BLaER1 (cell line): ENCODE measurements at regions not wholly inside any gene's neighbourhood (a gene's known extent, or its start where the extent isn't known, plus 50 kb on each side); places are given as distances from the start of the nearest gene placed in this dataset.

Source experiments
- H3K27ac ChIP-seq: shearing (Covaris generic); formaldehyde crosslinking; 2 replicates; pipeline ENCODE4 v1.8.1; 2022
- H3K27me3 ChIP-seq: shearing (Covaris generic); formaldehyde crosslinking; 2 replicates; pipeline ENCODE4 v1.8.1; 2022
- H3K36me3 ChIP-seq: shearing (Covaris generic); formaldehyde crosslinking; 2 replicates; pipeline ENCODE4 v1.8.1; 2022
- H3K4me1 ChIP-seq: shearing (Covaris generic); formaldehyde crosslinking; 2 replicates; pipeline ENCODE4 v1.8.1; 2022
- H3K4me2 ChIP-seq: shearing (Covaris generic); formaldehyde crosslinking; 2 replicates; pipeline ENCODE4 v1.8.1; 2022
- H3K4me3 ChIP-seq: shearing (Covaris generic); formaldehyde crosslinking; 2 replicates; pipeline ENCODE4 v1.8.1; 2022
- H3K9ac ChIP-seq: shearing (Covaris generic); formaldehyde crosslinking; 2 replicates; pipeline ENCODE4 v1.8.1; 2022
- H3K9me3 ChIP-seq: shearing (Covaris generic); formaldehyde crosslinking; 2 replicates; pipeline ENCODE4 v1.8.1; 2022
- H4K20me1 ChIP-seq: shearing (Covaris generic); formaldehyde crosslinking; 2 replicates; pipeline ENCODE4 v1.8.1; 2022
- Cebpa-rat ChIP-seq: shearing (Covaris generic); IDR thresholded peaks from 2 replicates; pipeline ENCODE4 v1.8.1; 2022

- Histone ChIP-seq H3K36me3 (no peaks in the 10 kb centered on the region), H3K27me3 (no peaks in the 10 kb centered on the region), H3K4me1 (no peaks in the 10 kb centered on the region), H4K20me1 (no peaks in the 10 kb centered on the region), H3K9me3 (no peaks in the 10 kb centered on the region), H3K4me3 (no peak overlapping the region), H3K27ac (no peak overlapping the region), H3K9ac (no peak overlapping the region), H3K4me2 (no peak overlapping the region)
- no peak for TF ChIP-seq Cebpa-rat
Measured at GRCh38 chr6:140844167-140844566, 1288.6 kb upstream of the GJE1 start.

DNA sequence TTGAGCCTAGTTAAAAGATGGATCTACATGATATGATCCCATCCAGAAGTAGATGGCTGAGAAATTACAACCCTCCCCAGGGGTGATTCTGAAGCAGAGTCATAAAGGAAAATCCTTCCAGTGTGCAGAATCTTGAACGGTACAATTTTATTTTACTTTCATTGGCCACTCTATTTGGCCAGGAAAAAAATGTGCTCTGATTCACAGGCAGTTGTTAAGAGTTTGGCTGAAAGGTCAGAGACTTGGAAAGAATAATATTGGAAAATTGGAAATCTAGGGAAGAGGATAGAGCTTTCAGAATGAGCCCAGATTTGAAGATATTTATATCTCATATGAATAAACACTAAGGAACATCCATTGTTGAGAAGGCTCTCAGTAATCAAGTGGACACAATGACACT lies 1299.3 kb upstream of the GJE1 start:
- Histone ChIP-seq H3K9me3 (no peaks in the 10 kb centered on the region), H3K27ac (no peak overlapping the region), H3K9ac (no peak overlapping the region), H3K4me2 (no peak overlapping the region), H3K4me3 (no peak overlapping the region), H3K4me1 (no peaks in the 10 kb centered on the region), H4K20me1 (no peaks in the 10 kb centered on the region), H3K27me3 (no peaks in the 10 kb centered on the region), H3K36me3 (no peaks in the 10 kb centered on the region)
- no peak for TF ChIP-seq Cebpa-rat

DNA sequence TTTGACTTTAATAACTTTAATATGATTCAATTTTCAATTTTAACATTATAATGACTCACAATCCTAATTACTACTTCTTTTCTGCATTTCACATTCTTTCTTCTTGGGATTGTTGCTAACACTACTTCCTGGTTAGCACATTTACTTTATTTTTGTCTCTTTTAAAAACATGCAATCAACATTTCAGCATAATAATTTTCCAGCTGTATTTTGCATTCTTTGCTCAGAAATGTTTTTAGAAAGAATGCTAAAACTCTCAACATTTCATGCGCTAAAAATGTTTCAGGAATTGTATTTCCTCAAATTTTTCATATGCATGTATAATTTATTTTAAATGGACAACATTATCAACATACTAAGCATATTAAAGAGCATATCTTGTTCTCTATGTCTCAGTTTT lies 1302.1 kb upstream of the GJE1 start:
- Histone ChIP-seq H3K4me2 (no peak overlapping the region), H3K27me3 (no peaks in the 10 kb centered on the region), H3K27ac (no peak overlapping the region), H4K20me1 (no peaks in the 10 kb centered on the region), H3K36me3 (no peaks in the 10 kb centered on the region), H3K9me3 (no peaks in the 10 kb centered on the region), H3K4me3 (no peak overlapping the region), H3K9ac (no peak overlapping the region), H3K4me1 (no peaks in the 10 kb centered on the region)
- TF ChIP-seq Cebpa-rat, result no peak

GRCh38 chr6:140828856-140829255 lies 1303.9 kb upstream of the GJE1 start:
- H3K36me3 ChIP-seq, result no peaks in the 10 kb centered on the region
- TF ChIP-seq Cebpa-rat, result no peak
- H4K20me1 ChIP-seq, result no peaks in the 10 kb centered on the region
- H3K9ac ChIP-seq, result no peak overlapping the region
- no peaks in the 10 kb centered on the region for H3K9me3 ChIP-seq
- H3K27ac ChIP-seq, result no peak overlapping the region
- no peak overlapping the region for H3K4me3 ChIP-seq
- no peaks in the 10 kb centered on the region for H3K27me3 ChIP-seq
- H3K4me1 ChIP-seq, result no peaks in the 10 kb centered on the region
- no peak overlapping the region for H3K4me2 ChIP-seq

DNA sequence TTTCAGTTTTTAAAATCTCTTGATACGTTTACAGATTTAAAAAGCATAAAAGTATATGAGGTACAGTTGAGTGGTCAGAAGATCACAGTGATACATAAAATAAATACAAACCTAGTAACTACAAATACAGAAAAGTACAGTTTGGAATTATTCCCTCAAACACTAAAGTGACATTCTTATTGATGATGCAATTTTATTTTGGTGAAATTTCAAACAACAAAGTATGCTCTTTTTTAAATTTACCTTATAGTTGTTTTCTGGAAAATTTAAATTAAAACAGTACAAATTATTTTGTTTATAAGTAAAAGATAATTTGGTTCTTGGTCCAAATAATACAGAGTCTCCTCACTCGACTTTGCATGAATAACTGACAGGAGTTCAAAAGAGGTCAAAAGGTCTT lies 1305.1 kb upstream of the GJE1 start:
- no peak overlapping the region for H3K9ac ChIP-seq
- no peaks in the 10 kb centered on the region for H3K36me3 ChIP-seq
- H3K9me3 ChIP-seq, result no peaks in the 10 kb centered on the region
- no peak for TF ChIP-seq Cebpa-rat
- H3K27me3 ChIP-seq, result no peaks in the 10 kb centered on the region
- no peak overlapping the region for H3K27ac ChIP-seq
- no peak overlapping the region for H3K4me2 ChIP-seq
- H4K20me1 ChIP-seq, result no peaks in the 10 kb centered on the region
- no peaks in the 10 kb centered on the region for H3K4me1 ChIP-seq
- no peak overlapping the region for H3K4me3 ChIP-seq

DNA sequence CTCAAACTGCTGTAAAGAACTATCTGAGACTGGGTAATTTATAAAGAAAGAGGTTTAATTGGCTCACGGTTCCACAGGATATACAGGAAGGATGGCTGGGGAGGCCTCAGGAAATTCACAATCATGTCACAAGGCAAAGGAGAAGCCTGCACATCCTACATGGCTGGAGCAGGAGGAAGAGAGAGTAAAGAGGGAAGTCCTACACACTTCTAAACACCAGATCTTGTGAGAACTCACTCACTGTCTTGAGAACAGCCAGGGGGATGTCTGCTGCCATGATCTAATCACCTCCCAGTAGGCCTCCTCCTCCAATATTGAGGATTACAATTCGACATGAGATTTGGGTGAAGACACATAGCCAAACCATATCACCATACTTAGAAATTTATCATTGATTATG lies 1307.0 kb upstream of the GJE1 start:
- no peak overlapping the region for H3K4me3 ChIP-seq
- H4K20me1 ChIP-seq, result no peaks in the 10 kb centered on the region
- H3K4me2 ChIP-seq, result no peak overlapping the region
- no peaks in the 10 kb centered on the region for H3K4me1 ChIP-seq
- no peak overlapping the region for H3K27ac ChIP-seq
- H3K27me3 ChIP-seq, result no peaks in the 10 kb centered on the region
- H3K9ac ChIP-seq, result no peak overlapping the region
- H3K36me3 ChIP-seq, result no peaks in the 10 kb centered on the region
- TF ChIP-seq Cebpa-rat, result no peak
- no peaks in the 10 kb centered on the region for H3K9me3 ChIP-seq

- no peak overlapping the region for H3K27ac ChIP-seq
Measured at GRCh38 chr6:140824595-140824994, 1308.1 kb upstream of the GJE1 start.

GRCh38 chr6:140821196-140821595 lies 1311.5 kb upstream of the GJE1 start:
- Histone ChIP-seq H3K4me1 (no peaks in the 10 kb centered on the region), H3K4me3 (no peak overlapping the region), H4K20me1 (no peaks in the 10 kb centered on the region), H3K9ac (no peak overlapping the region), H3K27ac (no peak overlapping the region), H3K4me2 (no peak overlapping the region), H3K27me3 (no peaks in the 10 kb centered on the region), H3K36me3 (no peaks in the 10 kb centered on the region), H3K9me3 (no peaks in the 10 kb centered on the region)
- TF ChIP-seq Cebpa-rat, result no peak

More at GRCh38 chr6:140824595-140824994, 1308.1 kb upstream of the GJE1 start:
- H3K9ac ChIP-seq, result no peak overlapping the region
- H3K9me3 ChIP-seq, result no peaks in the 10 kb centered on the region
- H3K4me2 ChIP-seq, result no peak overlapping the region
- no peaks in the 10 kb centered on the region for H3K36me3 ChIP-seq
- no peaks in the 10 kb centered on the region for H3K27me3 ChIP-seq
- no peak overlapping the region for H3K4me3 ChIP-seq
- H4K20me1 ChIP-seq, result no peaks in the 10 kb centered on the region
- no peaks in the 10 kb centered on the region for H3K4me1 ChIP-seq
- TF ChIP-seq Cebpa-rat, result no peak

DNA sequence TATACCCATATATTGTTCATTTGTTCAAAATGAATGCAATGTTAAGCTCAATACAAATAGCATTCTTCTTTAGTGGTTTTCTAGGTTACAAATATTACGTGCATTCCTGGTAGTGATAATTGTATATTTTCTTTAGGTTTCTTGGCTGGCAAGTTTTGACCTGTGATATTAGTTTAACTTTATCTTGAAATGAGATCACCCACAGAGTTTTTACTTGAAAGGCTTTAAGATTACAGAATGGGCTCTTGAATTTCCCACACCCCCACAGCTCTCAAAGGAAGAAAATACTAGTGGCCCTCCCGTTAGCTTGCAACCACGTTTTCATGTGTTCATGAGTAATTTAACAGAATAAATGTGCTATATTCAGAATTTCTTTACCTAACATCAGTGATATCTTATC lies 1315.5 kb upstream of the GJE1 start:
- Histone ChIP-seq H3K4me2 (no peak overlapping the region), H4K20me1 (no peaks in the 10 kb centered on the region), H3K4me3 (no peak overlapping the region), H3K36me3 (no peaks in the 10 kb centered on the region), H3K27ac (no peak overlapping the region), H3K4me1 (no peaks in the 10 kb centered on the region), H3K9me3 (no peaks in the 10 kb centered on the region), H3K9ac (no peak overlapping the region), H3K27me3 (no peaks in the 10 kb centered on the region)
- no peak for TF ChIP-seq Cebpa-rat

GRCh38 chr6:140816681-140817080 lies 1316.0 kb upstream of the GJE1 start:
- Histone ChIP-seq H3K9ac (no peak overlapping the region), H4K20me1 (no peaks in the 10 kb centered on the region), H3K4me1 (no peaks in the 10 kb centered on the region), H3K27ac (no peak overlapping the region), H3K36me3 (no peaks in the 10 kb centered on the region), H3K4me3 (no peak overlapping the region), H3K27me3 (no peaks in the 10 kb centered on the region), H3K4me2 (no peak overlapping the region), H3K9me3 (no peaks in the 10 kb centered on the region)
- TF ChIP-seq Cebpa-rat, result no peak

DNA sequence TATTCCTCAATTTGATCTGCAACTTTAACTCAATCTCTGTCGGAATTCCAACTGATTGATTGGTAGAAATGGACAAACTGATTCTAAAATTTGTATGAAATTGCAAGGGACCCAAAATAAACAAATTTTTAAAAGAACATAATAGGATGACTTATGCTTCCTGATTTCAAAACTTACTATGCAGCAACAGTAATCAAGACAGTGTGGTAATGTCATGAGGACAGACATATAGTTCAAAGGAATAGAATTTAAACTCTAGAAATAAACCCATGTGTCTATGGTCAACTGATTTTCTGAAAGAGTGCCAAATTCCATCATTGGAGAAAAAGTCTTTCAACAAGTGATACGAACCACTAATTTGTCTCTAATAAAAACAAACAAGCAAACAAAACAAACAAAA lies 1320.1 kb upstream of the GJE1 start:
- Histone ChIP-seq H3K27ac (no peak overlapping the region), H3K27me3 (no peaks in the 10 kb centered on the region), H3K36me3 (no peaks in the 10 kb centered on the region), H4K20me1 (no peaks in the 10 kb centered on the region), H3K4me3 (no peak overlapping the region), H3K4me1 (peaks cover 10% of the 10 kb centered on the region), H3K9ac (no peak overlapping the region), H3K4me2 (no peak overlapping the region), H3K9me3 (no peaks in the 10 kb centered on the region)
- no peak for TF ChIP-seq Cebpa-rat
